SK-N-SH treated with all-trans-retinoic acid at 6 μM for 48 hours (cell line): ENCODE measurements at regions not wholly inside any gene's neighbourhood (a gene's known extent, or its start where the extent isn't known, plus 50 kb on each side); places are given as distances from the start of the nearest gene placed in this dataset.

Experiments used
- ATAC-seq: fragments of 200-7000 bp; cut with Tn5 transposase; 3 replicates; pipeline ENCODE4 v1.9.1; 2020; ENCODE audit warnings: mild to moderate bottlenecking, moderate library complexity
- ARNTL ChIP-seq: fragments of 450-650 bp; formaldehyde crosslinking; IDR thresholded peaks from 2 replicates; pipeline ENCODE4 v1.5.0; 2020; ENCODE audit warnings: low read depth, mild to moderate bottlenecking, moderate library complexity, borderline replicate concordance
- BACH2 ChIP-seq: fragments of 250-450 bp; sonication (Bioruptor Pico); IDR thresholded peaks from 2 replicates; pipeline ENCODE4 v1.9.0; 2021; ENCODE audit warnings: mild to moderate bottlenecking, borderline replicate concordance
- CSDC2 ChIP-seq: fragments of 250-450 bp; sonication (Bioruptor Pico); IDR thresholded peaks from 2 replicates; pipeline ENCODE4 v1.5.0; 2020; ENCODE audit warnings: mild to moderate bottlenecking, moderate library complexity
- ESRRG ChIP-seq: fragments of 250-450 bp; sonication (Bioruptor Pico); IDR thresholded peaks from 2 replicates; pipeline ENCODE4 v1.6.1; 2021; ENCODE audit warnings: mild to moderate bottlenecking
- GLIS3 ChIP-seq: fragments of 250-450 bp; sonication (Bioruptor Pico); IDR thresholded peaks from 2 replicates; pipeline ENCODE4 v1.5.0; 2020; ENCODE audit warnings: mild to moderate bottlenecking, moderate library complexity
- ISL1 ChIP-seq: fragments of 250-450 bp; sonication (Bioruptor Pico); IDR thresholded peaks from 2 replicates; pipeline ENCODE4 v2.1.2; 2022; ENCODE audit warnings: mild to moderate bottlenecking, moderate library complexity
- OSR1 ChIP-seq: fragments of 250-450 bp; sonication (Bioruptor Pico); IDR thresholded peaks from 2 replicates; pipeline ENCODE4 v1.8.0; 2022; ENCODE audit warnings: moderate library complexity, mild to moderate bottlenecking, inconsistent platforms
- PPARA ChIP-seq: fragments of 250-450 bp; sonication (Bioruptor Pico); IDR thresholded peaks from 2 replicates; pipeline ENCODE4 v1.5.0; 2020; ENCODE audit warnings: mild to moderate bottlenecking, borderline replicate concordance
- RARB ChIP-seq: fragments of 250-450 bp; sonication (Bioruptor Pico); IDR thresholded peaks from 2 replicates; pipeline ENCODE4 v1.8.0; 2021; ENCODE audit warnings: mild to moderate bottlenecking, moderate library complexity
- TCF4 ChIP-seq: fragments of 250-450 bp; sonication (Bioruptor Pico); IDR thresholded peaks from 2 replicates; pipeline ENCODE4 v1.8.0; 2021; ENCODE audit warnings: mild to moderate bottlenecking, moderate library complexity, borderline replicate concordance
- TOX ChIP-seq: fragments of 250-450 bp; sonication (Bioruptor Pico); IDR thresholded peaks from 2 replicates; pipeline ENCODE4 v1.8.0; 2021; ENCODE audit warnings: mild to moderate bottlenecking, moderate library complexity, borderline replicate concordance
- ZC3H10 ChIP-seq: fragments of 250-450 bp; sonication (Bioruptor Pico); IDR thresholded peaks from 2 replicates; pipeline ENCODE4 v1.5.1; 2021; ENCODE audit warnings: mild to moderate bottlenecking, moderate library complexity
- ZFP3 ChIP-seq: fragments of 250-450 bp; sonication (Bioruptor Pico); IDR thresholded peaks from 2 replicates; pipeline ENCODE4 v1.5.0; 2020; ENCODE audit warnings: mild to moderate bottlenecking, moderate library complexity
- ZFP30 ChIP-seq: fragments of 450-650 bp; formaldehyde crosslinking; IDR thresholded peaks from 2 replicates; pipeline ENCODE4 v1.5.0; 2022; ENCODE audit warnings: mild to moderate bottlenecking, moderate library complexity
- ZNF565 ChIP-seq: fragments of 450-650 bp; formaldehyde crosslinking; conservative IDR thresholded peaks from 2 replicates; pipeline ENCODE4 v1.5.0; 2020; ENCODE audit warnings: low read depth, mild to moderate bottlenecking, moderate library complexity
- ZNF70 ChIP-seq: fragments of 450-650 bp; formaldehyde crosslinking; IDR thresholded peaks from 2 replicates; pipeline ENCODE4 v1.5.0; 2020; ENCODE audit warnings: mild to moderate bottlenecking, moderate library complexity
- ZNF8 ChIP-seq: fragments of 450-650 bp; formaldehyde crosslinking; IDR thresholded peaks from 2 replicates; pipeline ENCODE4 v1.5.0; 2020; ENCODE audit warnings: mild to moderate bottlenecking, moderate library complexity
- TF ChIP-seq, protein P1 (sequence below): fragments of 250-450 bp; sonication (Bioruptor Pico); IDR thresholded peaks from 2 replicates; pipeline ENCODE4 v1.8.0; 2020; ENCODE audit warnings: mild to moderate bottlenecking, moderate library complexity, borderline replicate concordance
- TF ChIP-seq, protein P2 (sequence below): fragments of 250-450 bp; sonication (Bioruptor Pico); IDR thresholded peaks from 2 replicates; pipeline ENCODE4 v1.5.1; 2021; ENCODE audit warnings: mild to moderate bottlenecking, moderate library complexity
- TF ChIP-seq, protein P3 (sequence below): fragments of 250-450 bp; sonication (Bioruptor Pico); IDR thresholded peaks from 2 replicates; pipeline ENCODE4 v1.5.0; 2020; ENCODE audit warnings: mild to moderate bottlenecking, moderate library complexity

DNA sequence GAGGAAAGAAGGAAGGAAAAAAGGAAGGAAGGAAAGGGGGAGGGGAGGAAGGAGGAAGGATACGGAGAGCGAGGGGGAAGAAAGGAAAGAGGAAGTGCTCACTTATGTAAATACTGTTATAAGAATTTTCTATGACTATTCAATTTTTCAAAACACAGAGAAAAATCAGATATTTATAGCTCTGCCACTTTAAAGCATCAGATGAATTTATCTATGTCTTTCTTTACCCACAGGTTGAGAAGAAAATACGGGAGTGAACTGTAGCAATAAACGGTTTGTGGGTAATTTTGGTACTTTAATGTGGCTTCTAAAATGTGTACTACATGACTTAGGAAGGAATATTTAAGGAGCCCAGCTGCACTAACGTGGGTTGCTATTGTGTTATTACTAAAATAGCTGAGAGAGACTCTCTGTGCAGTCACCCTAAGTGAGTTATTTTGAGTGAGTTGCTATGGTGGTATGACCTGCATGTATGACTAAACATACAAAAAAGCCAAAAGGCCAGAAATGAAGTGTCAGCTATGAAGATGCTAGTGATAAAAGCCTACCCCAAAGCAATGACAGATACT is 225.5 kb downstream of the SOD2 start:
- no peak for ATAC-seq
- TF ChIP-seq, protein P1, sequence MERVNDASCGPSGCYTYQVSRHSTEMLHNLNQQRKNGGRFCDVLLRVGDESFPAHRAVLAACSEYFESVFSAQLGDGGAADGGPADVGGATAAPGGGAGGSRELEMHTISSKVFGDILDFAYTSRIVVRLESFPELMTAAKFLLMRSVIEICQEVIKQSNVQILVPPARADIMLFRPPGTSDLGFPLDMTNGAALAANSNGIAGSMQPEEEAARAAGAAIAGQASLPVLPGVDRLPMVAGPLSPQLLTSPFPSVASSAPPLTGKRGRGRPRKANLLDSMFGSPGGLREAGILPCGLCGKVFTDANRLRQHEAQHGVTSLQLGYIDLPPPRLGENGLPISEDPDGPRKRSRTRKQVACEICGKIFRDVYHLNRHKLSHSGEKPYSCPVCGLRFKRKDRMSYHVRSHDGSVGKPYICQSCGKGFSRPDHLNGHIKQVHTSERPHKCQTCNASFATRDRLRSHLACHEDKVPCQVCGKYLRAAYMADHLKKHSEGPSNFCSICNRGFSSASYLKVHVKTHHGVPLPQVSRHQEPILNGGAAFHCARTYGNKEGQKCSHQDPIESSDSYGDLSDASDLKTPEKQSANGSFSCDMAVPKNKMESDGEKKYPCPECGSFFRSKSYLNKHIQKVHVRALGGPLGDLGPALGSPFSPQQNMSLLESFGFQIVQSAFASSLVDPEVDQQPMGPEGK (CRISPR knock-in tag): no peak
- TF ChIP-seq ARNTL (CRISPR knock-in tag): no peak

DNA sequence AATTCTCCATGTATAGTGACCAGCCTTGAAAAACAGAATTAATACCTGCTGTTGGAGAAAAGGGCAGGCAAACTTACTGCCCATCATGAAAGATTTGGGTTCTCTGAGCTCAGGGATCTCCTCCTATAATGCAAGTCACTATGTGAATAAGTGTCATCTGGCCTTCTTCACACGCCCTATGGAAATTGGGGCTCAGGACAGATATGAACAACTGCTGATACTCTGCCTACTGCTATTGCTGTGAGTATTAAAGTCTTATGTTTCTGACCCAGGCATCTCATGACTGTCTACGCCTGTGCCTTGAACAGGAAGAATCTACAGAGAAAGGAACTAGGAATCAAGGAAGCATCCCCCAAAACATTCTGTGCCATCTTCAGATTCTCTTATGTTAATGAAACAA is 226.1 kb downstream of the SOD2 start:
- no peak for ATAC-seq
- TF ChIP-seq, protein P2, sequence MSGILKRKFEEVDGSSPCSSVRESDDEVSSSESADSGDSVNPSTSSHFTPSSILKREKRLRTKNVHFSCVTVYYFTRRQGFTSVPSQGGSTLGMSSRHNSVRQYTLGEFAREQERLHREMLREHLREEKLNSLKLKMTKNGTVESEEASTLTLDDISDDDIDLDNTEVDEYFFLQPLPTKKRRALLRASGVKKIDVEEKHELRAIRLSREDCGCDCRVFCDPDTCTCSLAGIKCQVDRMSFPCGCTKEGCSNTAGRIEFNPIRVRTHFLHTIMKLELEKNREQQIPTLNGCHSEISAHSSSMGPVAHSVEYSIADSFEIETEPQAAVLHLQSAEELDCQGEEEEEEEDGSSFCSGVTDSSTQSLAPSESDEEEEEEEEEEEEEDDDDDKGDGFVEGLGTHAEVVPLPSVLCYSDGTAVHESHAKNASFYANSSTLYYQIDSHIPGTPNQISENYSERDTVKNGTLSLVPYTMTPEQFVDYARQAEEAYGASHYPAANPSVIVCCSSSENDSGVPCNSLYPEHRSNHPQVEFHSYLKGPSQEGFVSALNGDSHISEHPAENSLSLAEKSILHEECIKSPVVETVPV (CRISPR knock-in tag): no peak
- TF ChIP-seq ZC3H10 (CRISPR knock-in tag) (no peak), ZFP30 (no peak), OSR1 (CRISPR knock-in tag) (no peak), TOX (CRISPR knock-in tag) (no peak), PPARA (no peak), BACH2 (CRISPR knock-in tag) (no peak)
- TF ChIP-seq, protein P1 (CRISPR knock-in tag): no peak
- TF ChIP-seq, all 23 proteins: peak for 0

DNA sequence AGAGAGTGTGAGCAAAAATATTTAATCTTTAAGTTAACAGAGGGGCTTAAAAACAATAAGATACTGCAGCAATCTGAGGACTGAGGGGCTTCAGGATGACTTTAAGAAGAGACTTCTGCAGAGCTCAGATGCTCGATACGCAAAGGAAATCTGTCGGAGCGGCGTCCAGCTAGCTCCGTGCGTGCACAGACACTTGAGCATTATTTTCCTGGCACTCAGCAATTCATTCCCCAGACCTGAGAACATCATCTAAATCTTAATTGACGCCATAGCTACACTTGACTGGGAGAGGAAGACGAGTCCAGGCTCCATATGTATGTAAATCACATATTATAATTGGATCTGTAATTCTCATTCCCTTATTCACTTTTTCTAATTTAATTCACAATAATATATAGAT is 228.2 kb downstream of the SOD2 start:
- TF ChIP-seq ZC3H10 (CRISPR knock-in tag) (no peak), GLIS3 (CRISPR knock-in tag) (no peak), ESRRG (CRISPR knock-in tag) (no peak), TOX (CRISPR knock-in tag) (no peak), ZNF565 (CRISPR knock-in tag) (no peak), TCF4 (CRISPR knock-in tag) (no peak), ZNF70 (no peak), CSDC2 (CRISPR knock-in tag) (no peak), RARB (CRISPR knock-in tag) (no peak), ZFP3 (CRISPR knock-in tag) (no peak), BACH2 (CRISPR knock-in tag) (no peak), ZNF8 (CRISPR knock-in tag) (no peak), ISL1 (CRISPR knock-in tag) (no peak), ZFP30 (no peak), OSR1 (CRISPR knock-in tag) (no peak)
- TF ChIP-seq, protein P1 (CRISPR knock-in tag): no peak
- TF ChIP-seq, protein P3, sequence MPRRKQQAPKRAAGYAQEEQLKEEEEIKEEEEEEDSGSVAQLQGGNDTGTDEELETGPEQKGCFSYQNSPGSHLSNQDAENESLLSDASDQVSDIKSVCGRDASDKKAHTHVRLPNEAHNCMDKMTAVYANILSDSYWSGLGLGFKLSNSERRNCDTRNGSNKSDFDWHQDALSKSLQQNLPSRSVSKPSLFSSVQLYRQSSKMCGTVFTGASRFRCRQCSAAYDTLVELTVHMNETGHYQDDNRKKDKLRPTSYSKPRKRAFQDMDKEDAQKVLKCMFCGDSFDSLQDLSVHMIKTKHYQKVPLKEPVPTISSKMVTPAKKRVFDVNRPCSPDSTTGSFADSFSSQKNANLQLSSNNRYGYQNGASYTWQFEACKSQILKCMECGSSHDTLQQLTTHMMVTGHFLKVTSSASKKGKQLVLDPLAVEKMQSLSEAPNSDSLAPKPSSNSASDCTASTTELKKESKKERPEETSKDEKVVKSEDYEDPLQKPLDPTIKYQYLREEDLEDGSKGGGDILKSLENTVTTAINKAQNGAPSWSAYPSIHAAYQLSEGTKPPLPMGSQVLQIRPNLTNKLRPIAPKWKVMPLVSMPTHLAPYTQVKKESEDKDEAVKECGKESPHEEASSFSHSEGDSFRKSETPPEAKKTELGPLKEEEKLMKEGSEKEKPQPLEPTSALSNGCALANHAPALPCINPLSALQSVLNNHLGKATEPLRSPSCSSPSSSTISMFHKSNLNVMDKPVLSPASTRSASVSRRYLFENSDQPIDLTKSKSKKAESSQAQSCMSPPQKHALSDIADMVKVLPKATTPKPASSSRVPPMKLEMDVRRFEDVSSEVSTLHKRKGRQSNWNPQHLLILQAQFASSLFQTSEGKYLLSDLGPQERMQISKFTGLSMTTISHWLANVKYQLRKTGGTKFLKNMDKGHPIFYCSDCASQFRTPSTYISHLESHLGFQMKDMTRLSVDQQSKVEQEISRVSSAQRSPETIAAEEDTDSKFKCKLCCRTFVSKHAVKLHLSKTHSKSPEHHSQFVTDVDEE (CRISPR knock-in tag): no peak
- TF ChIP-seq, protein P2 (CRISPR knock-in tag): no peak
- ATAC-seq: no peak
